WTC11 (cell line): ENCODE measurements at regions not wholly inside any gene's neighbourhood (a gene's known extent, or its start where the extent isn't known, plus 50 kb on each side); places are given as distances from the start of the nearest gene placed in this dataset.

Experiments
- ATAC-seq: fragments of 200-7000 bp; cut with Tn5 transposase; 2 replicates; pipeline ENCODE4 v1.10.0; 2021; ENCODE audit warnings: mild to moderate bottlenecking, moderate library complexity
- CTCF ChIA-PET: fragments of 300-600 bp; sonication (Branson Sonifier 250); formaldehyde crosslinking; loops from one replicate; lab custom pipeline; 2021; ENCODE audit warnings: antibody characterized with exemption; lab: Charles Lee
- POLR2A ChIA-PET: fragments of 350-600 bp; sonication (Branson Sonifier 250); formaldehyde crosslinking; loops from one replicate; lab custom pipeline; 2021; ENCODE audit warnings: antibody characterized with exemption; lab: Charles Lee
- DNase-seq: peaks from one replicate; pipeline ENCODE4 v3.0.0; 2021; ENCODE audit warnings: low spot score
- H3K27ac Mint-ChIP-seq: 2 replicates; pipeline ENCODE4 v1.8.0; 2021; ENCODE audit warnings: mixed read lengths
- H3K27me3 Mint-ChIP-seq: 2 replicates; pipeline ENCODE4 v1.8.0; 2021; ENCODE audit warnings: low read depth, mild to moderate bottlenecking, moderate library complexity, mixed read lengths
- H3K36me3 Mint-ChIP-seq: 2 replicates; pipeline ENCODE4 v1.8.0; 2021; ENCODE audit warnings: mixed read lengths
- H3K4me1 Mint-ChIP-seq: 2 replicates; pipeline ENCODE4 v1.8.0; 2022; ENCODE audit warnings: mixed read lengths
- H3K4me3 Mint-ChIP-seq: 2 replicates; pipeline ENCODE4 v1.8.0; 2021; ENCODE audit warnings: mild to moderate bottlenecking, moderate library complexity, mixed read lengths
- H3K9me3 Mint-ChIP-seq: 2 replicates; pipeline ENCODE4 v1.8.0; 2021; ENCODE audit warnings: mixed read lengths
- ATF1 ChIP-seq: sonication (generic); formaldehyde crosslinking; IDR thresholded peaks from 2 replicates; pipeline ENCODE4 v1.8.1; 2023; ENCODE audit warnings: mild to moderate bottlenecking, moderate library complexity, missing genetic modification reagents
- ATF2 ChIP-seq: sonication (generic); formaldehyde crosslinking; IDR thresholded peaks from 2 replicates; pipeline ENCODE4 v1.8.1; 2022; ENCODE audit warnings: low read depth, missing genetic modification reagents, borderline replicate concordance
- ATF3 ChIP-seq: sonication (generic); formaldehyde crosslinking; conservative IDR thresholded peaks from 2 replicates; pipeline ENCODE4 v1.8.1; 2022; ENCODE audit warnings: mild to moderate bottlenecking, missing genetic modification reagents
- ETV6 ChIP-seq: sonication (generic); formaldehyde crosslinking; IDR thresholded peaks from 2 replicates; pipeline ENCODE4 v1.8.1; 2022; ENCODE audit warnings: mild to moderate bottlenecking, missing genetic modification reagents
- FOXP1 ChIP-seq: sonication (generic); formaldehyde crosslinking; IDR thresholded peaks from 2 replicates; pipeline ENCODE4 v1.8.0; 2022; ENCODE audit warnings: missing genetic modification reagents, mild to moderate bottlenecking, moderate library complexity, borderline replicate concordance
- JAZF1 ChIP-seq: fragments of 250-450 bp; sonication (Bioruptor Pico); IDR thresholded peaks from 2 replicates; pipeline ENCODE4 v1.9.0; 2021; ENCODE audit warnings: moderate library complexity, mild to moderate bottlenecking, inconsistent platforms
- JUN ChIP-seq: sonication (generic); formaldehyde crosslinking; IDR thresholded peaks from 2 replicates; pipeline ENCODE4 v1.8.0; 2023; ENCODE audit warnings: mild to moderate bottlenecking, missing genetic modification reagents
- MLX ChIP-seq: sonication (generic); formaldehyde crosslinking; IDR thresholded peaks from 2 replicates; pipeline ENCODE4 v1.8.1; 2023; ENCODE audit warnings: mild to moderate bottlenecking, missing genetic modification reagents, moderate library complexity
- NFE2L1 ChIP-seq: sonication (generic); formaldehyde crosslinking; IDR thresholded peaks from 2 replicates; pipeline ENCODE4 v1.8.1; 2023; ENCODE audit warnings: missing genetic modification reagents
- NR2C2 ChIP-seq: sonication (generic); formaldehyde crosslinking; IDR thresholded peaks from 2 replicates; pipeline ENCODE4 v1.8.0; 2022; ENCODE audit warnings: mild to moderate bottlenecking, missing genetic modification reagents
- NR3C1 ChIP-seq: sonication (generic); formaldehyde crosslinking; conservative IDR thresholded peaks from 2 replicates; pipeline ENCODE4 v1.8.1; 2023; ENCODE audit warnings: low read depth, mild to moderate bottlenecking, missing genetic modification reagents
- RELA ChIP-seq: sonication (generic); formaldehyde crosslinking; IDR thresholded peaks from 2 replicates; pipeline ENCODE4 v1.8.1; 2022; ENCODE audit warnings: missing genetic modification reagents, mild to moderate bottlenecking, borderline replicate concordance
- SMAD4 ChIP-seq: sonication (generic); formaldehyde crosslinking; IDR thresholded peaks from 2 replicates; pipeline ENCODE4 v1.8.0; 2022; ENCODE audit warnings: mild to moderate bottlenecking, missing genetic modification reagents
- SOX15 ChIP-seq: fragments of 250-450 bp; sonication (Bioruptor Pico); IDR thresholded peaks from 2 replicates; pipeline ENCODE4 v1.9.0; 2021; ENCODE audit warnings: mild to moderate bottlenecking
- STAT6 ChIP-seq: sonication (generic); formaldehyde crosslinking; conservative IDR thresholded peaks from 2 replicates; pipeline ENCODE4 v1.8.1; 2023; ENCODE audit warnings: mild to moderate bottlenecking, low read depth, missing genetic modification reagents, moderate library complexity
- ZNF138 ChIP-seq: sonication (generic); formaldehyde crosslinking; conservative IDR thresholded peaks from 2 replicates; pipeline ENCODE4 v1.8.1; 2022; ENCODE audit warnings: mild to moderate bottlenecking, moderate library complexity, missing genetic modification reagents
- ZNF232 ChIP-seq: sonication (generic); formaldehyde crosslinking; IDR thresholded peaks from 2 replicates; pipeline ENCODE4 v1.8.0; 2022; ENCODE audit warnings: mild to moderate bottlenecking, missing genetic modification reagents
- ZNF425 ChIP-seq: fragments of 250-450 bp; sonication (Bioruptor Pico); conservative IDR thresholded peaks from 2 replicates; pipeline ENCODE4 v1.9.0; 2021; ENCODE audit warnings: mild to moderate bottlenecking
- ZNF512 ChIP-seq: sonication (generic); formaldehyde crosslinking; IDR thresholded peaks from 2 replicates; pipeline ENCODE4 v1.8.1; 2022; ENCODE audit warnings: missing genetic modification reagents, borderline replicate concordance

- no peak for ATAC-seq
- CTCF ChIA-PET, result no interaction called here
Observed at GRCh38 chr13:102461302-102461701, 59.5 kb upstream of the FGF14 start.

GRCh38 chr13:102460806-102461205, 59.0 kb upstream of the FGF14 start:
- no peak overlapping the region for H3K4me3 Mint-ChIP-seq
- H3K4me1 Mint-ChIP-seq, result no peaks in the 10 kb centered on the region; the same call in 1 of the 2 replicates
- H3K27me3 Mint-ChIP-seq, result no peaks in the 10 kb centered on the region
- no peak for DNase-seq
- ChIA-PET CTCF (no interaction called here), POLR2A (no interaction called here)
- no peaks in the 10 kb centered on the region for H3K36me3 Mint-ChIP-seq
- no peak for ATAC-seq
- H3K9me3 Mint-ChIP-seq, result no peaks in the 10 kb centered on the region
- TF ChIP-seq ATF3 (CRISPR knock-in tag) (no peak), SMAD4 (no peak), NFE2L1 (CRISPR knock-in tag) (no peak), JAZF1 (CRISPR knock-in tag) (no peak), NR2C2 (CRISPR knock-in tag) (no peak), ZNF232 (CRISPR knock-in tag) (no peak), ATF1 (CRISPR knock-in tag) (no peak), RELA (CRISPR knock-in tag) (no peak), JUN (CRISPR knock-in tag) (no peak), NR3C1 (CRISPR knock-in tag) (no peak), ZNF425 (CRISPR knock-in tag) (no peak), MLX (CRISPR knock-in tag) (no peak), ZNF512 (no peak), ZNF138 (CRISPR knock-in tag) (no peak), SOX15 (CRISPR knock-in tag) (no peak), ETV6 (no peak)
- no peak overlapping the region for H3K27ac Mint-ChIP-seq

More at GRCh38 chr13:102461302-102461701, 59.5 kb upstream of the FGF14 start:
- H3K4me3 Mint-ChIP-seq, result no peak overlapping the region
- H3K36me3 Mint-ChIP-seq, result no peaks in the 10 kb centered on the region
- no peaks in the 10 kb centered on the region for H3K27me3 Mint-ChIP-seq
- H3K9me3 Mint-ChIP-seq, result no peaks in the 10 kb centered on the region
- TF ChIP-seq FOXP1 (CRISPR knock-in tag) (no peak), ATF2 (CRISPR knock-in tag) (no peak), STAT6 (CRISPR knock-in tag) (no peak)
- TF ChIP-seq, all 79 proteins: peak for 0
- Mint-ChIP-seq H3K27ac (no peak overlapping the region), H3K4me1 (peaks cover 2% of the 10 kb centered on the region; the same call in 1 of the 2 replicates)
- POLR2A ChIA-PET, result no interaction called here
- no peak for DNase-seq
